A673 (cell line): ENCODE measurements at regions not wholly inside any gene's neighbourhood (a gene's known extent, or its start where the extent isn't known, plus 50 kb on each side); places are given as distances from the start of the nearest gene placed in this dataset.

Source experiments
- CTCF ChIP-seq: fragments of 300-800, 200-600 bp; sonication (generic); conservative IDR thresholded peaks from 2 replicates; pipeline ENCODE4 v1.5.1; 2017; ENCODE audit warnings: low read depth, mild to moderate bottlenecking, antibody characterized with exemption, low read length, moderate library complexity, mixed read lengths
- EZH2 ChIP-seq: fragments of 200-600 bp; sonication (generic); IDR thresholded peaks from 2 replicates; pipeline ENCODE4 v1.6.1; 2017; ENCODE audit warnings: borderline replicate concordance, low read depth, mild to moderate bottlenecking, mixed read lengths, antibody characterized with exemption, low read length; ENCODE audit not compliant: poor library complexity, severe bottlenecking

DNA sequence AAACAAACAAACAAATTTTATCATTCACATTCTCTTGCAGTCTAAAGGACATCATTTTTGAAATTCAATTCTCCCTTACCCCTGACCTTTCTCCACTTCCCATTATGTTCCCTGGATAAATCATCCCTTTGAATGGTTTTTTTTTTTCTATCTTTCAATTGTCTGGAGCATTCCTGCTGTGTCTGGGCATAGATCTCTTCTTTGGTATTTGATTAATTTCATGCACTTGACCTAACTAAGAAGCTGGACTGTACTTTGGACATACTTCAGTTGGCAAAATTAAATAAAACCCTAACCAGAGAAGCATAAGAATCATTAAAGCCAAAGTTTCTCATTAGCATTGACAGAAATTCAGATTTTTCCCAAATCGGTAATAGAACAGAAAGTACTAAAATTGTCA lies 163.6 kb upstream of the BMP4 start:
- no peak for TF ChIP-seq EZH2
- no peak for TF ChIP-seq CTCF
